GM20431 (cell line): ENCODE measurements at regions not wholly inside any gene's neighbourhood (a gene's known extent, or its start where the extent isn't known, plus 50 kb on each side); places are given as distances from the start of the nearest gene placed in this dataset.
"Not testable (repeated sequence)": the region's sequence is repeated elsewhere in the genome, so short reads cannot be mapped to it uniquely, and the experiment has no call there.

Experiments used
- in situ Hi-C: fragments of 300-500 bp; cut with MseI, MboI; formaldehyde crosslinking; loops from one replicate; pipeline ENCODE4 v1.15.0; 2020; ENCODE audit warnings: low sequenced_read_pairs; ENCODE audit not compliant: unreplicated experiment

DNA sequence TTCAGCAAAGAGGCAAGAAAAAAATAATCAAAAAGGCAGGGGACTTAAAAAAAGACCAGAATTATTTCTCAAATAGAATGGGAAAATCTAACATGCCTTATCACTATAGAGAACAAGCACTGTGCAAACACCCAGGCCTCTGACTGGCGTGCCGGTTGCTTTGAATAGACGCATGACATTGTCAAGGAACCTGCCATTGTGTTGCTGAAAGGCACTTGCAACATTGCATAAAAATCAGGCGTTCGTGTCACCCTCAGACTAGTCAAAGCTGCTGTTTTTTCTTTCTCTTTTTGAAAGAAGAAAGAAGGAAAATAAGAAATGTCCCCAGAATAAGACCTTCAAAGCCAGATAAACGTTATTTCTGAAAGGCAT lies 549.3 kb upstream of the CADM1 start:
- in situ Hi-C loops, result no loop called here

DNA sequence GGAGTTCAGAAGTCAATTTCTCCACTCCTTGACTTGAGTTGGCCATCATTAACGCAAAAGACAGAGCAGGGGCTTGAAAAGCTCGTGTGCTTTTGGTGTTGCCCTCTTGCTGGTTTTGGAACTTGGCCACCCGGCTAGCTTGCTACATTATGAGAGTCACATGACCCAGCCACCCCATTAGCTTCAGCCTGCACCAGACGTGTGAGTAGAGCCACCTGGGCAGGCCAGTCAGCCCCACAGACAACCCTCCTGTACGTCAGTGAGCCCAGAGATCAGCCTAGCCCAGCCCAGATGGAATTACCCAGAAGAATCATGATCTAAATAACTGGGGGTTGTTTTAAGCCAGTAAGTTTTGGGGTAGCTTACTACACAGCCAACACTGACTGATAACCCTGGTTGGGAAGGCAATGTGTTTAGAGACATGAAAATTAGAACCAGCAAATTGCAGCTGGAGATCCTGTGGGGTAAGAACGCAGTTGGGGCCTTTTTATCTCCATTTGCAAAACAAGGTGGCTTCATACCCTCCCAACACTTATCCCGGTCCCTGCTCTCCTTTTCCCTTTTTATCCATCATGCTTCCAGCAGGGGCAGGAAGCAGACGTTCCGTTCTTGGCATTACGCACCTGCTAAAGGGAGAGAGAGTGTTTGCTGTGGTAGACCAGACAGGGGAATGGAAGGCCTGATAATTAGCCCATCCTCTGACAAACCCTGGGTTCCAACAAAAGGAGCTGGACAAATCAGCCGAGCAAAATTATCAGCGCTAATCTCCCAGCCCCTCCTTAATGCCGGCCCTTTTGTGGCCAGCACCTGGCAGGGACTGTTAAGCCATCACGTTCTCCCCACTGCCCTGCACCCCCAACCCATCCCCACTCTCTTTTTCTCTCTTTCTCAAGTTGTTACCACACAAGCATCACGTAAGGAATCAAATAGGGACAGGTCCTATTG lies 548.7 kb upstream of the CADM1 start:
- in situ Hi-C loops, result no loop called here

DNA sequence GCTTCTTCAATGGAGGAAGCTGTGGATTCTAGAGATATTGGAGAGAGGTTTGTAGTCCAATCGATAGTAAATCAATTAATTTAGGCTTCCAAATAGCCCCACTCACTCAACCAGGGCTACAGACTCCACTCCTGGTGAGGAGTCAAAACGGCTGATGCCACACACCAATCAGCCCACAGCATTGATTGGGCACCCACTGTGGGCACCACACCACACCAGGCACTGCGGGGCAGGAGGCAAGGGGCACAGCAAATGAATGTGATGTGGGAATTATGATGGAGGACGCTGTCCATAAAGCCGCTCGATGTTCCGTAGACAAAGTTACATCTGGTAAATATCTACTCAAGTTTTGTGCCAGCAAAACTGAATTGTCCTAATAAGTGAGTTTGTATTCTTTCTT lies 547.3 kb upstream of the CADM1 start:
- in situ Hi-C loops, result no loop called here

DNA sequence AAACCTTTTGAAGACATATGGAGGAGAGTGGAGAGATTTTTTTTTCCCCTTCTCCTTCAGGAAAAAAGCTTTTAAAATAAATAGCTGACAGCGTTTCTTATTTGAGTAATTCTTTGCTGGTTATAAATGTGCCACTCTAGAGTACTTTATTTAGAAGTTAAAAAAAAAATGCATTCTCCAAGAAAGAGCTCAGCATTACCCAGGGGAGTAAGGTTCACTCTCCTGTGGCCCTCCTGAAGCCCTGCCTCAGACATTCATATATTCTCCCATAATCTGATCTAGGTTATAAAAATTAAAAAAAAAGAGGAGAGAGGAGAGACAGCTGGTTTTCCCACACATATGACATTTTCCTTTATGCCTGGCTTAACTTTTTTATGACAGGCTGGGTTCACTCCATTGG lies 545.2 kb upstream of the CADM1 start:
- in situ Hi-C loops, result no loop called here

DNA sequence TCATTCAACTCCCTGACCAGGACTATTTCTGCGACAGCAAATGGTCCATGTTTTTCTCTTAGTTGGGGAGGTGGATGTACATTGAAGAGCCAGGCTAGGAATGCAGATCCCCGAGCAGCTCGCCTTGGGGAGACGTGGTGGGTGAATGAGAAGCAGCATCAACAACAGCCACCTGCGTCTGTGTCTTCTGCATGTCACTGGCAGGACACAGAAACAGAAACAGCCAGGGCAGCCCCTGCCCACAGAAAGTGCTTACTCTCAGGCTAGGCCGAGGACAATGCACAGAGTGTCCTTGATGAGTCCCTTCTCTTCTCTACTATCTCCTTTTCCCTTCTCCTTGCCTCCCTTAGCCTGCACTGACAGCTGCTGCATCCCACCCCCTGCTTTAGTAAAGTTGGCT lies 541.9 kb upstream of the CADM1 start:
- in situ Hi-C loops, result no loop called here

DNA sequence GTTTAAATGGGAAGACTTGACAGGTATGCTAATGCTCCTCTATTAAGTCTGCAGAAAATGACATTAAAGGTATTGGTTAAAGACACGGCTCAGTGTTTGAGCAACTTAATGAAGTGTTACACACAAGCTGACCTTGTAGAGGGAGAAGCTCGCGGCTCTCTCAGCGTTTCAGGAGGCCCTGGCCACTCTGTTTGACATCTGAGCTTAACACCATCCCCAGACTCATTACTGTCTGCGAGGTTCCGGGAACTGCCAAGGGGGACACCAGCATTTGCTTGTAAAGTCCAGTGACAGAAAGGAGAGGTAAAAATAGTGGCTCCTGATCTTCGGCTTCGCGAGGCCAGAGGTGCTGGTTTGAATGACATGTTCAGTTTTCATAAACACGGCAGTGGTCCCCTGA lies 540.7 kb upstream of the CADM1 start:
- in situ Hi-C loops, result no loop called here

DNA sequence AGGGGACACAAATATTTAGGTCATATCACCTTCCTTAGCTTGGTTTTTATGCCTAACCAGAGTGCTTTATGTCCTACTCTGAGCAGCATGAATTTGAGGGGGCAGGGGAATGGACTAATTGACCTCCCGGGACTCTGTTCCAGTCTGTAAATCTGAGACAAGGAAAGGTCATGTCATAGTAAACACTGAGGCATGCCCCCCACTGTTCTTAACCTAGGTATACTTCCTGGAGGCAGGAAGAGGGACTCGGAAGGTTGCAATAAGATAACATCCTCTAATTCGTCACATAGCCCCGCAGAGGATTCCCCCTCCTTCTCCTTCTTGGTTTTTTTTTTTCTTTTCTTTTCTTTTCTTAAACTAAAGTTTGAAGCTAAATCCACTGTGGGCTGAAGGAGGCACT lies 540.3 kb upstream of the CADM1 start:
- in situ Hi-C loops, result no loop called here

DNA sequence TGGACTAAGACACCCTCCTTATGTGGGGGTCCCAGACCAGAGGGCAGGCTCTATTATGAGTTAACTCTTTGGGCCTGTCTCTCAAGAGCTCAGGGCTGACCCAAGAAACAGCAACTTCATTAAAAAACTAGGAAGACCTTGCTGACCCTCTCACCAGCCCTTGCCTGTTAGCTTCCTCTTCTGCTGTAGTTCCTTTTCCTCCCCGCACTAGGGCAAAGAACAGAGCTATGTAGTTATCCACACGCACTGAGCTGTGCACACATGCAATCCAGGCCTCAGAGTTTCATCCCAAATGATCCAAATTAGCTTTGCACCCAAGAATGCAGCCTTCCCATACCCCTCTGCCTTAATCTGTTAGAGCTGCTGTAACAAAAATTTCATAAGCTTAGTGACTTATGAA lies 539.6 kb upstream of the CADM1 start:
- in situ Hi-C loops, result no loop called here

DNA sequence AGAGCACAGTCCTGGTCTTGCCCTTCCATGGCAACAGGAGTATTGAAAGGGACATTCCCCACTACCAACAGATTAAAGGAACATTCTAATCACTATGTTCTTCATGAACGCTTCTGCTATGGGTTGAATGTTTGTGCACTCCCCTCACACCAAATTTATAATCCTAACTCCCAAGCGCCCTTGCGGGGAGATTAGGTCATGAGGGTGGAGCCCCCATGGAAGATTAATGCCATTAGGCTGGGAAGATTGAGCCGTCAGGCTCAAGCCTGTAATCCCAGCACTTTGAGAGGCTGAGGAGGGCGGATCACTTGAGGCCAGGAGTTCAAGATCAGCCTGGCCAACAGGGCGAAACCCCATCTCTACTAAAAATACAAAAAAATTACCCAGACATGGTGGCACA lies 538.8 kb upstream of the CADM1 start:
- in situ Hi-C loops, result not testable (repeated sequence)

DNA sequence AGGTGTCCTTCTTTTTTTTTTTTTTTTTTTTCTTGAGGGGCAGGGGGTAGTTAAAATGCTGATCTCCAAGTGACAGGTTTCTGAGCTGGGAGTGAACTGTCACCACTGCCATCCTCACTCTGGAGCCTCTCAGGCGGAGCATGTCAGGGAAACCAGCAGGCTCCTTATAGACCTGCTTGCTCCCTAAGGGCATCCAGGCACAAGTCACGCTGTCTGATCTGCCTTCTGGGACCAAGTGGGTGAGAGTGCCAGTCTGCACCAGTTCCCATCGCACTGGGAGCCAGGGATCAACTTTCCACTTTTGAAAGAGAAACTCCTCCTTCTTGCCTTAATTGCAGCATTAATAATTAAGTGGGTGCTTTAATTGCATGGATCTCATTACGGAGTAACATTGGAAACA lies 537.9 kb upstream of the CADM1 start:
- in situ Hi-C loops, result no loop called here

DNA sequence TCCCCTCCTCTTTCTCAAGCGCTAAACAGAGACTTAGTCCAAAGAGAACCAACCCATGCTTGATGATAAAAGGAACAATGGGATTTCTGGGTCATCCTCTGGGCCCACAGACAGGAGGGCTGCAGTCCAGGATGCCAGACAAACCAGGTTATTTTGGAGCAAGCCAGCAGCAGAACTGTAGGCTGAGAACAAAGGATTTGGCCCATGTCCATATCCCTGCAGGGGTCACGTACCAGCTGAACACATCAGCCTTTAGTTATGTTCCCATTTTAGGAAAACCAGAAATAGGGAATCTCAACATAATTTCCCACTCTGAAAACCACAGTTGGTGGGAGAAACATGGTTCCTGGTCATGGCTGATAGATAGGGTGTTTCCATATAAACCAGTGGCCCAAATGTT lies 533.6 kb upstream of the CADM1 start:
- in situ Hi-C loops, result no loop called here

DNA sequence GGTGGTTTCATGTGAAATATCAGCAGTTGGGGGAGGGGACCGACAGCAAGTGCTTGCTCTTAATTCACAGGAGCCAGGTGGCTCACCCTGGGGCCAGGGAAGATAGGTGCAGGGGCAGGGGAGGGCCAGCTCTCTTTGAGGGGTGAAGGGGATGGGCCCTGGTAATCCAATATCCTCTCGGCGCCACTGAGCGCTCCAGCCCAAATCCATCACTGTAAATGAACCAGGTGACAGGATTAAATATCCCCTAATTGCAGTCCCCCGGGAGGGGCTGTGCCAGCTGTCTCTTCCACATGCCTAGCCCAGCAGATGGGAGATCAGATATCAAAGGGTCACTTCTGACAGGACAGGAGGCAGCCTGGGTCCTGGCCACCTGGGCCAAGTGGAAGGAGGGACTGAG lies 531.8 kb upstream of the CADM1 start:
- in situ Hi-C loops, result no loop called here

DNA sequence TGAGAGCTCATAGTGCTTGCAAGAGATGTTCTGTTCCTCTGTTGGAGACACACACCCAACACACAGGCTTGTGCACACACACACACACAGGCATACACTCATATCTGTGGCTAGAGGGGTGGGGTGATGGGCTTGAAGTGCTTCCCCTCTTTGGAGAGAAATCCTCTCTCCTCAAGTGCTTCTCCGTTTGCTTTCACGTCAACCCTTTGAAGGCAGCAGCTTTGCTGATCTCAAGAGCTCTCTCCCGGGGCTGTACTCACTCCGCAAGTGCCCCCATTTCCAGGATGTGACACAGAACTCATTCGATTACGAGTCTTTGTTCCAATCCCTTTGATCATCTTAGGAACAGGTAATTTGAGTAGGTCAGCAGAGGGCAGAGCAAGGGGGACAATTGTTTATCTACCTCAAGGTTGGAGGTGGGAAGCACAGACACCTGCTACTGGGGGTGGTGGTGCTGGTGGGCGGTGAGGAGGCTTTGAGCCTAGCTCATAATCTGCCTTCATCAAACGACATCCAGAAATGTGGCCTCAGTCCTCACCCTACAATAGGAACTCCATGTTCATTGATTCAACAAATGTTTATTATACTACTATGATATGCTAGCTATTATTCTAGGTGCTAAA lies 529.8 kb upstream of the CADM1 start:
- in situ Hi-C loops, result no loop called here

DNA sequence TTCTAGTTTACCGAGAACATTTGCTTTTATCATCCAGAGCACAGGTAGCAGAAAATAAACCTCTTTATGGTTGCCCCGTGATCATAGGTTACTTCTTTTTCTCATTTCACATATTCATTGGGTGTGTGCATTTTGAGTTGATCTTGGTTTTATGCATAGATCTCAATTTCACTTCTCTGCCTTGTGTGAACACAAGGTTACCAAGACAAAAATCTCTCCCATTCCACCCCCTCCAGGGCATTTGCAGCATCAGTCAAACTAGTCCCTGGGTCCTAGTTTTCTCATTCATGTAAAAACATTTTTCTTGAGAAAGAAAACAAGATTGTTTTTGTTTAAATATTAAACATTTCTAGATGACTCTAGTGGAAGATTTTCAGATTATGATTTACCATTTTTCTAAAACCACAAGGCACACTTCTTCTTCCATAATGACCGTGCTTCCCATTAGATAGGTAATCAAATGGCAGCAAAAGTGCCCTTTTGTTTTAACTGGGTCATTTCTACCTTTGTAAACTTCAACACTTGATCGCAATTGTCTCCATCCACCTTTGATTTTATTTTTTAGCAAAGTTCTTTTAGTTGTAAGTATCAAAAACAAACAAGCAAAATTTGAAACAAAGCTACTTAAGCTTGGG lies 526.6 kb upstream of the CADM1 start:
- in situ Hi-C loops, result no loop called here

DNA sequence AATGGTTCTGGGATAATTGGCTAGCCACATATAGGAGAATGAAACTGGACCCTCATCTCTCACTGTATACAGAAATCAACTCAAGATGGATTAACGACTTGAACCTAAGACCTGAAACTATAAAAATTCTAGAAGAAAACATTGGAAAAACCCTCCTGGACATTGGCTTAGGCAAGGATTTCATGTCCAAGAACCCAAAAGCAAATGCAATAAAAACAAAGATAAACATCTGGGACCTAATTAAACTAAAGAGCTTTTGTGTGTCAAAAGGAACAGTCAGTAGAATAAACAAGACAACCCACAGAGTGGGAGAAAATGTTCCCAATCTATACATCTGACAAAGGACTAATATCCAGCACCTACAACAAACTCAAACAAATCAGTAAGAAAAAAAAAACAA lies 524.3 kb upstream of the CADM1 start:
- in situ Hi-C loops, result not testable (repeated sequence)

DNA sequence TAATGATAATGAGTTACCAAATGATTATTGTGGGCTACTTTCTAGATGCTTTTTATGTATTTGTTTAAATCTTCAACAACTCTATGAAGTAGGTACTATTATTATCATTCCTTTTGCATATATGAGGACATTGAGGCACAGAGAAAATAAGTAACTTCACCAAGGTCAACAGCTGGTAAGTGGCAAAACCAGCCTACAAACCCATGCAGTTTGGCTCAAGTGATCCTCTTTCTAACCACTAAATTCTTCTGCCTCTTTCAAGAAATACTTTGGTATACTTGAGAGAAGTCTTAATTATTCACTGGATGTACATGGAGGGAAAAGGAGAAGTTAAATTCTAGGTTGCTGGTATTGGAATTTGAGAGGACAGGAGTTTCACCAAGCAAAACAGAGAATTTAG lies 495.2 kb upstream of the CADM1 start:
- in situ Hi-C loops, result no loop called here

DNA sequence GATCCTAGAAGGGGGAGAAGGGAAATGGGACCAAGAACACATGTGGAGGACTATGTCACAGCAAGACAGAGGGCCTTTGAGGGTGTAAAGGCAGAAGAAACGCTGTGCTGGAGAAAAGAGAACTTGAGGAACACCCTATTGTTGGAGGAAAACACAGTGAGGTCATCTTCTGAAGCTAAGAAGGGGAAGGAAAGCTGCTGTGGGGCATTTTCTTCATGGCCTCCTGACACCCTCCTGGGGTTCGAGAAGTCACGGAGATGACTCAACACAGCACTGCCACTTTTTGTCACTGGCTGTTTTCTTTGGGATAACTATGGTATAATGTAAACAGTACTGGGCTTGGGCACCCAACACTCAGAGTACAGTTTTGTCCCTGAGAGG lies 492.6 kb upstream of the CADM1 start:
- in situ Hi-C loops, result no loop called here

DNA sequence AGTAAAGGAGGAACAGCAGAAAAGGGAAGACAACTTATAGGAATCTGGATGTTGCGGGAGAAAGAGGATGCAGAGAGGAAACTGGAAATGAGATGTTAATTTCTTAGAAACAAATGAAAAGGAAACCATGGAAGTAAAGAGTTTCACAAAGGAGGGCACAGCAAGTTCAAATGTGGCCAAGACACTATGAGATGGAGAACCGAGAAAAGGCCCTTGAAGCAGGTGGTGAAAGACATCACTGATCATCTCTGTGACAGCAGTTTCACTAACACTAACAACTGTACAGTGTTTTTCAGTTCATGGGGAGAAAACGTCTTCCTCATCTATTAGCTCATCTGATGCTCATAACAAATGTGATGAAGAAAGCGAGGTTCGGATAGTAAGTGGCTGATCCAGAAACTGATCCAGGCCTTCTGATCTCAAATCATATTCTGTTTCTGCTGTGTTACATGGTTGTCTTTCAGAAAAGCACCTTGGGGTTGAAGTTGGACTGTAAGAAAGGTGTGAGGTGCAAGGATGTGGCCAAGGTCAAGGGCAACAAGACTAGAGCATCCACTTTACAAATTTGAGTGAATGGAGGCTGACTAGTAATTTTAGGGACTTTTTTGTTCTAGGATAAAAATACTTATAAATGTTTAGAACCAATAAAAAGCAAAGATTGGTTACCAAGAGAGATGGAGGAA lies 492.1 kb upstream of the CADM1 start:
- in situ Hi-C loops, result no loop called here

DNA sequence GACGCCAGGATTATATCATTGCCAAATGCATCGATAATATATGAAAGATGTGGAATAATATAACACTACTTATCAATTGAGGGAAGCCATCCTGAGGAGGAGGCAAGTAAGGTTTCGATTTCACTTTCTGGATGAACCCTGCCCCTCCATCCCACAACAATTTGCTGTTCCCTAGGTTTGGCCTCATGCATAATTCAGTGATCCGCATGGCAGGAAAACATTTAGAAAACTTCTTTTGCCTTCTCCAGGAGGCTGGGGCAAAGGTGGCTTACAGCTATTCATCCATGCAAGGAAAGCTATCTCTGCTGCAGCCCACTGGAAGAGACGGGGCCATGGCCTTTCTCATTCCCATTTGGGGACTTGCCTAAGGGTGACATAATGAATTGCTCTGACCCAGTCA lies 489.4 kb upstream of the CADM1 start:
- in situ Hi-C loops, result no loop called here

DNA sequence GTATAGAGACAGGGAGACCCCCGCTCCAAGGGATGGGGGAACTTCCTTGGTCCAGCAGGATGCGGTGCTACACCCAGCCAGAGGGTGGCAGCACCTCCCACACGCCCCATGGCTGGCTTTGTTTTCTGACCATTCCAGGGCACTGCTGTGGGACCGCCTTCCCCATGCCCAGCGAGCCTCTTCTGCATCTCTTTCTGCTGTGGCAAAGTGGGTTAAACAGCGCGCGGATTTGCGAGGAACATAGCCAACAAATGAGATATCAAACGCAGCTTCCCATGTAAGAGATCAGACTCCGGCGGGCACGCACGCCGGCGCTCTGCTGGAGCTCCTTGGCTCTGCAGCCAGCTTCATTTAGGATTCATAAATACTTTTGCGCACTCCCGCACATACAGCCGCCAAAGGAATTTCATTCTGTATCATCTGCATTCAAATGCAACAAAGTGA lies 485.8 kb upstream of the CADM1 start:
- in situ Hi-C loops, result no loop called here

DNA sequence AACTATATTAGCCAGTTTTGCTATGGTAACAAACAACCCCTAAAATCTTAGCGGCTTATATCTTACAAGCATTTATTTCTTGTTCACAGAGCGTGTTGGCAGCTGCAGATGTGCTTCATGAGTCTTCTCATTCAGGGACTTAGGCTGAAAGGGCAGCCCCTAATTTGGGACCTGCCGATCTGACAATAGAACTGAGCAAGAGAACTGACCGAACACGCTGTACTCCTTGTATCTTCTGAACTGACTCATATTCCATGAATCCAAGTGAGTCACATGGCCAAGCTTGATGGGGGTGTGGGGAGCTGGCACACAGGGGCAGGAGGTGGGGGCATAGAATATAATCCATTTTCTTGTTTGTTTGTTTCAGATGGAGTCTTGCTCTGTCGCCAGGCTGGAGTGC lies 481.7 kb upstream of the CADM1 start:
- in situ Hi-C loops, result no loop called here
